ENCODE measurements at regions not wholly inside any gene's neighbourhood (a gene's known extent, or its start where the extent isn't known, plus 50 kb on each side); places are given as distances from the start of the nearest gene placed in this dataset.
"Not testable (repeated sequence)": the region's sequence is repeated elsewhere in the genome, so short reads cannot be mapped to it uniquely, and the experiment has no call there.

- Mint-ChIP-seq H3K4me3 (no peak overlapping the region), H3K4me1 (no peaks in the 10 kb centered on the region), H3K36me3 (ENCODE audit: low read depth) (no peaks in the 10 kb centered on the region), H3K27me3 (peaks cover 13% of the 10 kb centered on the region), H3K27ac (no peak overlapping the region)
- H3K9me3 ChIP-seq (ENCODE audit: control insufficient read depth, low read length, poor library complexity, severe bottlenecking), result no peaks in the 10 kb centered on the region
- ATAC-seq (no peak), DNase-seq (no peak)
Observed at GRCh38 chr4:42205541-42205940, 53.1 kb upstream of the BEND4 start.

DNA sequence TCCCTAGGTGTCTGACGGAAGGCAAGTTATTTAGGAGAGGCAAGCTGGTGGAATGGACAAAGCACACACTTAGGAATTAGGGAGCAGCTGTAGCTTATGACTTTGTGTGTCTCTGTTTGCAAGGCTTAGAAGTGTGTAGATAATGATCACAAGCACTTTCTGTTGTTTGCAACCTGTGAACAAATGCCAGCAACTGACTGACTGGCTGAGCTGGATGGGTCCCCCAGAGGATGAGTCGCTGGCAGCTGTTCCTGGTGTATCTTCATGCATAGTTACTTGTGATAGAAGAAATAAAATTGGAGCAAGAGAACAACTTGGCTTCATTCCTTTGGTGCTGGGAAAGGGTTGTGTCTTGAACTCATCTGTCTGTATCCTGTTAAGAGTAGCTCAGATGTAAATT, 64.2 kb upstream of the BEND4 start:
- no peaks in the 10 kb centered on the region for H3K9me3 ChIP-seq (ENCODE audit: control insufficient read depth, low read length, poor library complexity, severe bottlenecking)
- DNase-seq, result no peak
- Mint-ChIP-seq H3K4me1 (peaks cover 3% of the 10 kb centered on the region), H3K27ac (no peak overlapping the region), H3K27me3 (peaks cover 10% of the 10 kb centered on the region), H3K4me3 (no peak overlapping the region), H3K36me3 (ENCODE audit: low read depth) (no peaks in the 10 kb centered on the region)
- no peak for ATAC-seq

DNA sequence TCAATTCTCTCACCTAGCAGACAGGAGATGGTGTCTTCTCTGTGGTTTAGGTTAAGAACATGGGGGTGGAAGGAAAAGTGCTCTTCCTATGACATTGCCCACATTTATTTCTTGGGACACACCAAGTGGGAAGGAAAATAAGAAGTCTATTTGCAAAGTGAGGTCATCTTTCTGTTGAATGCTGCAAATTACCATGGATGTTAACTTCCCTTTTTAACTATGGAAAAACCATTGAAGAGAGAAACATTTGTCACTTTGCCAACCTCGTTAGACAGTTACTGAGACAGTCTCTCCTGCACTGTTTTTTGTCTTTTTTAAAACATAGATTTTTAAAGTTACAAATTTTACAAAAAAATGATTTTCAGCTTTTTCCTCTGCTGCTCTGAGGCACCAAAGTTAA, 72.8 kb upstream of the BEND4 start:
- no peaks in the 10 kb centered on the region for H3K4me1 Mint-ChIP-seq
- DNase-seq, result no peak
- no peak overlapping the region for H3K4me3 Mint-ChIP-seq
- H3K36me3 Mint-ChIP-seq (ENCODE audit: low read depth), result no peaks in the 10 kb centered on the region
- H3K27ac Mint-ChIP-seq, result no peak overlapping the region
- no peak for ATAC-seq
- H3K9me3 ChIP-seq (ENCODE audit: control insufficient read depth, low read length, poor library complexity, severe bottlenecking), result no peaks in the 10 kb centered on the region
- peaks cover 7% of the 10 kb centered on the region for H3K27me3 Mint-ChIP-seq

GRCh38 chr4:42234817-42235216, 82.4 kb upstream of the BEND4 start:
- no peak overlapping the region for H3K4me3 Mint-ChIP-seq

GRCh38 chr4:42235304-42236021, 83.0 kb upstream of the BEND4 start:
- H3K27me3 Mint-ChIP-seq, result peaks cover 21% of the 10 kb centered on the region
- H3K4me3 Mint-ChIP-seq, result no peak overlapping the region
- H3K36me3 Mint-ChIP-seq (ENCODE audit: low read depth), result no peaks in the 10 kb centered on the region
- no peaks in the 10 kb centered on the region for H3K4me1 Mint-ChIP-seq
- H3K27ac Mint-ChIP-seq, result no peak overlapping the region
- DNase-seq, result no peak
- ATAC-seq, result no peak
- no peaks in the 10 kb centered on the region for H3K9me3 ChIP-seq (ENCODE audit: control insufficient read depth, low read length, poor library complexity, severe bottlenecking)

More at GRCh38 chr4:42234817-42235216, 82.4 kb upstream of the BEND4 start:
- Mint-ChIP-seq H3K4me1 (no peaks in the 10 kb centered on the region), H3K36me3 (ENCODE audit: low read depth) (no peaks in the 10 kb centered on the region), H3K27me3 (peaks cover 21% of the 10 kb centered on the region), H3K27ac (no peak overlapping the region)
- no peaks in the 10 kb centered on the region for H3K9me3 ChIP-seq (ENCODE audit: control insufficient read depth, low read length, poor library complexity, severe bottlenecking)
- DNase-seq, result no peak
- ATAC-seq, result no peak

- Mint-ChIP-seq H3K27ac (no peak overlapping the region), H3K4me3 (no peak overlapping the region), H3K27me3 (peaks cover 17% of the 10 kb centered on the region), H3K36me3 (ENCODE audit: low read depth) (no peaks in the 10 kb centered on the region), H3K4me1 (no peaks in the 10 kb centered on the region)
- H3K9me3 ChIP-seq (ENCODE audit: control insufficient read depth, low read length, poor library complexity, severe bottlenecking), result no peaks in the 10 kb centered on the region
- no peak for ATAC-seq
- no peak for DNase-seq
Observed at GRCh38 chr4:42237010-42237409, 84.6 kb upstream of the BEND4 start.

DNA sequence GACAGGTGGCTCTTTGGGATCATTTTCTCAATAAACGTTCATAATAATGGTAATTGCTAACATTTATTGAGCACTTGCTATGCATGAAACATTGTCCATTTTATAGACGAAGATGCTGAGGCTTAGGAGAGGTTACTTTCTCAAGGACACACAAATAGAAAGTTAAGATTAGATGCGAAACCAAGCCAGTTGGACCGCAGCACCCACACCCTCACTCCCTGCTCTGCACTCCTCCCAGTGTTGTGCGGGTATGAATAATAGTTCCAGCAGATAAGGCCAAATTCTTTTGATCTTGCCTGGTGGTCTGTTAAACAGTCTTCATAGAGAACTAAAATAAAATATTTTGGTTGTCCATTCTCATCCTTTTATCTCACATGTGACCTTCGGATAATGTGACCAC, 85.0 kb upstream of the BEND4 start:
- no peaks in the 10 kb centered on the region for H3K36me3 Mint-ChIP-seq (ENCODE audit: low read depth)
- H3K9me3 ChIP-seq (ENCODE audit: control insufficient read depth, low read length, poor library complexity, severe bottlenecking), result no peaks in the 10 kb centered on the region
- peaks cover 12% of the 10 kb centered on the region for H3K27me3 Mint-ChIP-seq
- no peak for DNase-seq
- no peak overlapping the region for H3K4me3 Mint-ChIP-seq
- ATAC-seq, result no peak
- H3K4me1 Mint-ChIP-seq, result no peaks in the 10 kb centered on the region
- H3K27ac Mint-ChIP-seq, result no peak overlapping the region

GRCh38 chr4:42248972-42249371, 96.5 kb upstream of the BEND4 start:
- ATAC-seq (no peak), DNase-seq (no peak)
- Mint-ChIP-seq H3K27ac (no peak overlapping the region), H3K27me3 (peaks cover 41% of the 10 kb centered on the region), H3K4me3 (no peak overlapping the region), H3K36me3 (ENCODE audit: low read depth) (no peaks in the 10 kb centered on the region), H3K4me1 (no peaks in the 10 kb centered on the region)
- H3K9me3 ChIP-seq (ENCODE audit: control insufficient read depth, low read length, poor library complexity, severe bottlenecking), result no peaks in the 10 kb centered on the region

DNA sequence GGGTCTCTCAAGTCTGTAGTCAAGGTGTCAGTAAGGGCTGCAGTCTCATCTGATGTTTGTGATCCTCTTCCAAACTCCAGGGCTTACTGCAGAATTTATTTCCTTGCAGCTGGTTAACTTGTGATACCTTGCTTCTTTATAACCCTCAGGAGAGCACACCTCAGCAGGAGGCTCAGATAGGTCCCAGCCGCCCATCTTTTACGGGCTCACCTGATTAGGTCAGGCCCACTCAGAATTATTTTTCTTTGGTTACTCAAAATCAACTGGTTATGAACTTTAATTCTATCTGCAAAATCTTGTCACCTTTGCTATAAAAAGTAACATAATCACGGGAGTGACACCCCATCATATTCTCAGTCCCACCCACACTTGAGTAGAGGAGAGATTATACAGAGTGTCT, 99.9 kb upstream of the BEND4 start:
- Mint-ChIP-seq H3K27me3 (peaks cover 46% of the 10 kb centered on the region), H3K4me3 (no peak overlapping the region), H3K4me1 (no peaks in the 10 kb centered on the region), H3K36me3 (ENCODE audit: low read depth) (peaks cover 2% of the 10 kb centered on the region), H3K27ac (no peak overlapping the region)
- no peaks in the 10 kb centered on the region for H3K9me3 ChIP-seq (ENCODE audit: control insufficient read depth, low read length, poor library complexity, severe bottlenecking)
- ATAC-seq (no peak), DNase-seq (no peak)

- ATAC-seq; H3K4me3 Mint-ChIP-seq; H3K4me1 Mint-ChIP-seq; DNase-seq; H3K27ac Mint-ChIP-seq; H3K27me3 Mint-ChIP-seq; H3K36me3 Mint-ChIP-seq (ENCODE audit: low read depth); H3K9me3 ChIP-seq (ENCODE audit: control insufficient read depth, low read length, poor library complexity, severe bottlenecking): not testable (repeated sequence)
Observed at GRCh38 chr4:42257645-42258044, 105.2 kb upstream of the BEND4 start.

DNA sequence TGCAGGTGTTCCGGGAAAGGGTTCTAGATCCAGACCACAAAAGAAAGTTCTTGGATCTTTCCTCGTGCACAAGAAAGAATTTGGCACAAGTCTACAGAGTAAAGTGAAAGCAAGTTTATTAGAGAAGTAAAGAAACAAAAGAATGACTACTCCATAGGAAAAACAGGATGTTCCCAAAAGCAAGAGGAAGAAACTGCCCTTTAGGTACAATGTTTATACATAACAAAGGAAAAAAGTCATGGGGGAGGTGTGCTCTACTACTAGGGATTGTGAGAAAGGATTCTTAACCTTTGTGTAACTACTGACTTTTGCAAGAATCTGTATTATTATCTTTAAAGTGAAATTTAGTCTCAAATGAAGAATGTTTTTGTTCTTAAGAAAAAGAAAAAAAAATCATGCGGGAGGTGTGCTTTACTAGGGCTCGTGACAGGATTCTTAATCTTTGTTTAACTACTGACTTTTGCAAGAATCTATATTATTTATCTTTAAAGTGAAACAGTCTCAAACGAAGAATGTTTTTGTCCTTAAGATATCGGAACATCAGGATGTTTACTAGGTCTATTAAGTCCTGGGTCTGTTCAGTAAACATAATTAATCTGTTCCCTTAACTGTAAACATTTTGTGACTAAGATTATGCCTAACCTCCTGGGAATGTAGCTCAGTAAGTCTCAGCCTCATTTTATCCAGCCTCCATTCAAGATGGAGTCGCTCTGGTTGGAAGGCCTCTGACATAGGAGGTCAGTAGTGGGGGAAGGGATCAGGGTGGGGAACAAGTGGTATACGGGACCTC, 110.4 kb upstream of the BEND4 start:
- Mint-ChIP-seq H3K4me1 (no peaks in the 10 kb centered on the region), H3K27me3 (peaks cover 5% of the 10 kb centered on the region), H3K4me3 (no peak overlapping the region), H3K36me3 (ENCODE audit: low read depth) (no peaks in the 10 kb centered on the region), H3K27ac (no peak overlapping the region)
- ATAC-seq (no peak), DNase-seq (no peak)
- no peaks in the 10 kb centered on the region for H3K9me3 ChIP-seq (ENCODE audit: control insufficient read depth, low read length, poor library complexity, severe bottlenecking)

- Mint-ChIP-seq H3K36me3 (ENCODE audit: low read depth) (no peaks in the 10 kb centered on the region), H3K27me3 (peaks cover 12% of the 10 kb centered on the region), H3K4me3 (no peak overlapping the region), H3K27ac (no peak overlapping the region), H3K4me1 (no peaks in the 10 kb centered on the region)
- ATAC-seq (no peak), DNase-seq (no peak)
- no peaks in the 10 kb centered on the region for H3K9me3 ChIP-seq (ENCODE audit: control insufficient read depth, low read length, poor library complexity, severe bottlenecking)
Observed at GRCh38 chr4:42265782-42266602, 113.5 kb upstream of the BEND4 start.

DNA sequence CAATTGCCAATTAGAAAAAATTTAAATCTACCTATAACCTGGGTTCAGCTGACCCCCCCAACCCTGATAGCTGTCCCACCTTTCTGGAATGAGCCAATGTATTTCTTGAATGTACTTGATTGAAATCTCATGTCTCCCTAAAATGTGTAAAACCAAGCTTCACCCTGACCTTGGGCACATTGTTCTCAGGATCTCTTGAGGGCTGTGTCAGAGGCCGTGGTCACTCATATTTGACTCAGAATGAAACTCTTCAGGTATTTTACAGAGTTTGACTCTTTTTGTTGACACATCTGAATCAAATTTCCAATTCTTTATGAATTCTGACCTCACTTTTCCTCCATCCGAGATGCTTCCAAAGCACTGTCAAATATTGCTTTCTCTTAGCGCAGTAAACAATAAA, 115.3 kb upstream of the BEND4 start:
- Mint-ChIP-seq H3K27me3 (peaks cover 17% of the 10 kb centered on the region), H3K4me1 (no peaks in the 10 kb centered on the region), H3K36me3 (ENCODE audit: low read depth) (no peaks in the 10 kb centered on the region), H3K4me3 (no peak overlapping the region), H3K27ac (no peak overlapping the region)
- H3K9me3 ChIP-seq (ENCODE audit: control insufficient read depth, low read length, poor library complexity, severe bottlenecking), result no peaks in the 10 kb centered on the region
- DNase-seq (no peak), ATAC-seq (no peak)
